CD14-positive monocyte (primary cell): ENCODE measurements at regions not wholly inside any gene's neighbourhood (a gene's known extent, or its start where the extent isn't known, plus 50 kb on each side); places are given as distances from the start of the nearest gene placed in this dataset.

Experiments used
- DNase-seq, 3 donors: peaks; one replicate each; pipeline ENCODE4 v3.0.0-alpha.2; 2011 to 2022
- H2AFZ ChIP-seq: 2 replicates; pipeline ENCODE4 v1.6.0; 2012; ENCODE audit warnings: mild to moderate bottlenecking, low read depth, low read length, inconsistent platforms; ENCODE audit not compliant: insufficient read depth, poor library complexity, severe bottlenecking
- H3K27ac ChIP-seq, 2 donors: 1 replicate in 1 of 2; 2 replicates in 1 of 2; pipeline ENCODE4 v1.5.1; 2012 to 2013; ENCODE audit warnings: low read length in 2 of 2, control low read depth in 1 of 2, inconsistent platforms in 1 of 2, low read depth in 1 of 2, mild to moderate bottlenecking in 1 of 2
- H3K27me3 ChIP-seq, 2 donors: one replicate each; pipeline versions ENCODE4 v1.6.0 to v1.6.1; 2011 to 2013; ENCODE audit warnings: low read length in 2 of 2; ENCODE audit not compliant: control insufficient read depth in 2 of 2, insufficient read depth in 2 of 2
- H3K36me3 ChIP-seq, 2 donors: replicated peaks in 1 of 2; 1 replicate in 1 of 2; 2 replicates in 1 of 2; pipeline versions ENCODE4 v1.5.1 to v1.6.1; 2012 to 2013; ENCODE audit warnings: low read length in 2 of 2, control low read depth in 1 of 2, inconsistent platforms in 1 of 2, mild to moderate bottlenecking in 1 of 2; ENCODE audit not compliant: insufficient read depth in 2 of 2, control insufficient read depth in 1 of 2
- H3K4me1 ChIP-seq, 2 donors: 1 replicate in 1 of 2; 2 replicates in 1 of 2; pipeline versions ENCODE4 v1.5.1 to v1.6.1; 2012 to 2013; ENCODE audit warnings: low read length in 2 of 2, control low read depth in 1 of 2, inconsistent platforms in 1 of 2, mild to moderate bottlenecking in 1 of 2, moderate library complexity in 1 of 2; ENCODE audit not compliant: insufficient read depth in 2 of 2, control insufficient read depth in 1 of 2
- H3K4me2 ChIP-seq: replicated peaks from 2 replicates; pipeline ENCODE3; 2012; ENCODE audit warnings: low read length, moderate library complexity, mild to moderate bottlenecking; ENCODE audit not compliant: poor library complexity, severe bottlenecking; ENCODE audit errors: extremely low read depth
- H3K4me3 ChIP-seq, 3 experiments: fragments of 200-600 bp in 1 of 3; sonication (generic) in 1 of 3; replicated peaks in 1 of 3; 1 replicate in 2 of 3; 2 replicates in 1 of 3; pipeline ENCODE4 v1.5.1; 2011 to 2013; ENCODE audit warnings: low read length in 3 of 3, mild to moderate bottlenecking in 3 of 3, control low read depth in 2 of 3, low read depth in 2 of 3, inconsistent platforms in 1 of 3, moderate library complexity in 1 of 3
- H3K79me2 ChIP-seq: 2 replicates; pipeline ENCODE4 v1.6.0; 2012; ENCODE audit warnings: mild to moderate bottlenecking, control low read depth, inconsistent platforms, low read length, moderate library complexity; ENCODE audit not compliant: insufficient read depth
- H3K9ac ChIP-seq: 2 replicates; pipeline ENCODE4 v1.6.0; 2017; ENCODE audit warnings: low read length, mild to moderate bottlenecking; ENCODE audit not compliant: insufficient read depth, poor library complexity, severe bottlenecking
- H3K9me3 ChIP-seq, 2 donors: replicated peaks in 1 of 2; 1 replicate in 1 of 2; 2 replicates in 1 of 2; pipeline versions ENCODE4 v1.5.1 to v1.6.1; 2012 to 2013; ENCODE audit warnings: low read length in 2 of 2, control low read depth in 1 of 2; ENCODE audit not compliant: control insufficient read depth in 1 of 2, insufficient read depth in 1 of 2
- H4K20me1 ChIP-seq: 2 replicates; pipeline ENCODE4 v1.6.0; 2012; ENCODE audit warnings: mild to moderate bottlenecking, low read length, control low read depth, moderate library complexity; ENCODE audit not compliant: insufficient read depth
- H3K27ac Mint-ChIP-seq, 7 donors: one replicate each; pipeline ENCODE4 v1.8.0; 2020; ENCODE audit warnings: mild to moderate bottlenecking in 7 of 7, mixed read lengths in 7 of 7, moderate library complexity in 6 of 7, inconsistent platforms in 2 of 7
- H3K27me3 Mint-ChIP-seq, 3 donors: one replicate each; pipeline ENCODE4 v1.8.0; 2021 to 2022; ENCODE audit warnings: low read depth in 3 of 3, mild to moderate bottlenecking in 3 of 3, mixed read lengths in 3 of 3, moderate library complexity in 3 of 3, inconsistent platforms in 1 of 3
- H3K36me3 Mint-ChIP-seq, 2 donors: one replicate each; pipeline ENCODE4 v1.8.0; 2020; ENCODE audit warnings: mixed read lengths in 2 of 2, inconsistent platforms in 1 of 2, mild to moderate bottlenecking in 1 of 2
- H3K4me1 Mint-ChIP-seq: one replicate; pipeline ENCODE4 v1.8.0; 2020; ENCODE audit warnings: mild to moderate bottlenecking, mixed read lengths
- H3K4me3 Mint-ChIP-seq, 2 donors: one replicate each; pipeline ENCODE4 v1.8.0; 2020; ENCODE audit warnings: mild to moderate bottlenecking in 2 of 2, mixed read lengths in 2 of 2, moderate library complexity in 1 of 2
- H3K9me3 Mint-ChIP-seq, 7 donors: one replicate each; pipeline ENCODE4 v1.8.0; 2020 to 2022; ENCODE audit warnings: mixed read lengths in 7 of 7, mild to moderate bottlenecking in 6 of 7, moderate library complexity in 6 of 7, inconsistent platforms in 2 of 7
- CTCF ChIP-seq: fragments of 200-600 bp; IDR thresholded peaks from one replicate; pipeline ENCODE4 v1.8.0; 2022; ENCODE audit warnings: antibody characterized with exemption, mild to moderate bottlenecking
- WGBS: methylation state at CpG from one replicate; pipeline ENCODE4 v1.1.5; 2013; ENCODE audit warnings: missing lambda C conversion rate; ENCODE audit not compliant: insufficient coverage; 5-methylcytosine and 5-hydroxymethylcytosine counted together
- intact Hi-C, 2 donors: fragments of 100-400 bp; cut with micrococcal nuclease; formaldehyde crosslinking; loops; one replicate each; pipeline versions ENCODE4 v1.15.0 to v1.15.1; 2023

GRCh38 chr16:79363035-79363434 is 237.5 kb downstream of the MAF start:
- Mint-ChIP-seq H3K27ac (no peak overlapping the region), H3K27me3 (peaks cover 4 to 8% (median 4%) of the 10 kb centered on the region in 3 donors)
- DNase-seq: no peak

GRCh38 chr16:79362300-79362970 is 238.1 kb downstream of the MAF start:
- Histone ChIP-seq H2AFZ (no peak overlapping the region), H3K36me3 (no peaks in the 10 kb centered on the region), H3K79me2 (no peaks in the 10 kb centered on the region), H3K9me3 (no peaks in the 10 kb centered on the region), H3K9ac (no peak overlapping the region), H3K4me1 (no peaks in the 10 kb centered on the region), H3K4me3 (no peak overlapping the region), H3K27me3 (peaks cover 0 to 10% of the 10 kb centered on the region in 2 donors), H4K20me1 (no peaks in the 10 kb centered on the region), H3K4me2 (no peak overlapping the region), H3K27ac (no peak overlapping the region)
- no peaks in the 10 kb centered on the region for H3K4me1 Mint-ChIP-seq
- H3K36me3 Mint-ChIP-seq: no peaks in the 10 kb centered on the region
- TF ChIP-seq CTCF: no peak
- H3K4me3 Mint-ChIP-seq: no peak overlapping the region
- H3K27me3 Mint-ChIP-seq: peaks cover 4 to 8% (median 4%) of the 10 kb centered on the region in 3 donors
- intact Hi-C loops: no loop called here
- peaks cover 0 to 9% (median 3%) of the 10 kb centered on the region in 7 donors for H3K9me3 Mint-ChIP-seq
- DNase-seq: no peak
- WGBS: no CpG with 5 or more reads among the region's 7 CpGs
- no peak overlapping the region for H3K27ac Mint-ChIP-seq

More at GRCh38 chr16:79363035-79363434, 237.5 kb downstream of the MAF start:
- WGBS: no CpG with 5 or more reads among the region's 1 CpG
- Mint-ChIP-seq H3K4me3 (no peak overlapping the region), H3K9me3 (peaks cover 0 to 9% (median 3%) of the 10 kb centered on the region in 7 donors), H3K4me1 (no peaks in the 10 kb centered on the region), H3K36me3 (no peaks in the 10 kb centered on the region)
- Histone ChIP-seq H3K4me2 (no peak overlapping the region), H3K9ac (no peak overlapping the region), H3K9me3 (no peaks in the 10 kb centered on the region), H3K36me3 (no peaks in the 10 kb centered on the region), H4K20me1 (no peaks in the 10 kb centered on the region), H3K27me3 (peaks cover 0 to 10% of the 10 kb centered on the region in 2 donors), H3K4me3 (no peak overlapping the region), H3K79me2 (no peaks in the 10 kb centered on the region), H3K27ac (no peak overlapping the region), H3K4me1 (no peaks in the 10 kb centered on the region), H2AFZ (no peak overlapping the region)
- intact Hi-C loops: no loop called here
- TF ChIP-seq CTCF: no peak
